B cell (primary cell): ENCODE measurements at regions not wholly inside any gene's neighbourhood (a gene's known extent, or its start where the extent isn't known, plus 50 kb on each side); places are given as distances from the start of the nearest gene placed in this dataset.

Source experiments
- ATAC-seq: fragments of 200-7000 bp; cut with Tn5 transposase; one replicate; pipeline ENCODE4 v1.10.0; 2021; ENCODE audit warnings: low read depth, mild to moderate bottlenecking, moderate number of reproducible peaks, moderate library complexity
- CTCF ChIA-PET: fragments of 350-600 bp; sonication (Branson Sonifier 250); formaldehyde crosslinking; loops from one replicate; lab custom pipeline; 2021; ENCODE audit warnings: antibody characterized with exemption, inconsistent platforms; lab: Charles Lee
- POLR2A ChIA-PET: fragments of 350-600 bp; sonication (Branson Sonifier 250); formaldehyde crosslinking; loops from one replicate; lab custom pipeline; 2021; ENCODE audit warnings: antibody characterized with exemption; lab: Charles Lee
- DNase-seq: peaks from one replicate; pipeline ENCODE4 v3.0.0; 2013
- H2AFZ ChIP-seq: 2 replicates; pipeline ENCODE4 v1.6.1; 2012; ENCODE audit warnings: mild to moderate bottlenecking, low read depth, low read length; ENCODE audit not compliant: insufficient read depth, poor library complexity, severe bottlenecking
- H3K27ac ChIP-seq, 2 donors: 1 replicate in 1 of 2; 2 replicates in 1 of 2; pipeline ENCODE4 v1.5.1; 2012 to 2013; ENCODE audit warnings: low read length in 2 of 2, mild to moderate bottlenecking in 2 of 2, moderate library complexity in 1 of 2
- H3K27me3 ChIP-seq, 4 experiments: fragments of 200-600 bp in 1 of 4; sonication (generic) in 1 of 4; replicated peaks in 1 of 4; 1 replicate in 2 of 4; 2 replicates in 2 of 4; pipeline versions ENCODE4 v1.6.1 to v1.7.0; 2013 to 2016; ENCODE audit warnings: low read length in 3 of 4, mild to moderate bottlenecking in 2 of 4, mixed read lengths in 1 of 4, moderate library complexity in 1 of 4; ENCODE audit not compliant: insufficient read depth in 4 of 4, control insufficient read depth in 3 of 4; ENCODE audit errors: control extremely low read depth in 1 of 4
- H3K36me3 ChIP-seq, 2 experiments: replicated peaks in 1 of 2; 1 replicate in 1 of 2; 2 replicates in 1 of 2; pipeline versions ENCODE4 v1.6.1 to v1.7.1; 2013; ENCODE audit warnings: low read length in 1 of 2; ENCODE audit not compliant: insufficient read depth in 2 of 2, control insufficient read depth in 1 of 2; ENCODE audit errors: control extremely low read depth in 1 of 2, extremely low read depth in 1 of 2
- H3K4me1 ChIP-seq, 2 donors: fragments of 200-600 bp in 1 of 2; sonication (generic) in 1 of 2; 1 replicate in 1 of 2; 2 replicates in 1 of 2; pipeline versions ENCODE4 v1.5.1 to v1.6.1; 2013 to 2017; ENCODE audit warnings: low read length in 2 of 2; ENCODE audit not compliant: control insufficient read depth in 2 of 2, insufficient read depth in 2 of 2
- H3K4me2 ChIP-seq: replicated peaks from 2 replicates; pipeline ENCODE3; 2012; ENCODE audit warnings: mild to moderate bottlenecking, low read depth, low read length; ENCODE audit not compliant: poor library complexity, severe bottlenecking
- H3K4me3 ChIP-seq, 5 experiments: fragments of 200-600 bp in 1 of 5; sonication (generic) in 1 of 5; 1 replicate in 3 of 5; 2 replicates in 2 of 5; pipeline versions ENCODE4 v1.5.1 to v1.7.0; 2011 to 2016; ENCODE audit warnings: low read length in 4 of 5, mild to moderate bottlenecking in 4 of 5, low read depth in 2 of 5, control low read depth in 1 of 5, moderate library complexity in 1 of 5; ENCODE audit not compliant: insufficient read depth in 1 of 5; ENCODE audit errors: control extremely low read depth in 1 of 5, extremely low read depth in 1 of 5
- H3K79me2 ChIP-seq: fragments of 200-600 bp; sonication (generic); one replicate; pipeline ENCODE4 v1.6.0; 2016; ENCODE audit warnings: low read length; ENCODE audit not compliant: control insufficient read depth, insufficient read depth
- H3K9ac ChIP-seq: fragments of 200-600 bp; sonication (generic); 2 replicates; pipeline ENCODE4 v1.6.1; 2017; ENCODE audit warnings: mild to moderate bottlenecking, low read length, moderate library complexity
- H3K9me3 ChIP-seq, 3 donors: one replicate each; pipeline versions ENCODE4 v1.6.1 to v1.7.1; 2013; ENCODE audit warnings: low read length in 2 of 3; ENCODE audit not compliant: control insufficient read depth in 2 of 3, insufficient read depth in 1 of 3; ENCODE audit errors: control extremely low read depth in 1 of 3
- H4K20me1 ChIP-seq: 2 replicates; pipeline ENCODE4 v1.6.0; 2012; ENCODE audit warnings: mild to moderate bottlenecking, low read length; ENCODE audit not compliant: insufficient read depth, control insufficient read depth, poor library complexity, severe bottlenecking
- H3K27ac Mint-ChIP-seq: one replicate; pipeline ENCODE4 v1.8.0; 2021; ENCODE audit warnings: mixed read lengths
- H3K27me3 Mint-ChIP-seq: one replicate; pipeline ENCODE4 v1.8.0; 2021; ENCODE audit warnings: mixed read lengths
- H3K4me1 Mint-ChIP-seq: one replicate; pipeline ENCODE4 v1.8.0; 2021; ENCODE audit warnings: mixed read lengths
- H3K4me3 Mint-ChIP-seq: one replicate; pipeline ENCODE4 v1.8.0; 2021; ENCODE audit warnings: mixed read lengths
- H3K9me3 Mint-ChIP-seq: one replicate; pipeline ENCODE4 v1.8.0; 2022; ENCODE audit warnings: mixed read lengths; ENCODE audit not compliant: insufficient read depth
- CTCF ChIP-seq: fragments of 200-600 bp; IDR thresholded peaks from one replicate; pipeline ENCODE4 v1.8.0; 2022; ENCODE audit warnings: antibody characterized with exemption, mild to moderate bottlenecking
- EZH2 ChIP-seq: IDR thresholded peaks from 2 replicates; pipeline ENCODE4 v1.6.1; 2012; ENCODE audit warnings: borderline replicate concordance, low read depth, mild to moderate bottlenecking, moderate library complexity, low read length; ENCODE audit not compliant: insufficient read depth, poor library complexity, severe bottlenecking
- WGBS: methylation state at CpG from one replicate; pipeline ENCODE4 v1.1.5; 2013; ENCODE audit warnings: missing lambda C conversion rate; ENCODE audit not compliant: insufficient coverage; 5-methylcytosine and 5-hydroxymethylcytosine counted together
- intact Hi-C: fragments of 100-400 bp; cut with micrococcal nuclease; formaldehyde crosslinking; loops from one replicate; pipeline ENCODE4 v1.10.0; 2022

- intact Hi-C loops: no loop called here
- H3K4me3 Mint-ChIP-seq: no peak overlapping the region
- ChIA-PET POLR2A (no interaction called here), CTCF (no interaction called here)
- Histone ChIP-seq H3K79me2 (no peaks in the 10 kb centered on the region), H3K4me2 (no peak overlapping the region), H3K4me3 (no peak overlapping the region), H3K27me3 (no peaks in the 10 kb centered on the region), H3K36me3 (no peaks in the 10 kb centered on the region), H3K27ac (no peak overlapping the region), H4K20me1 (no peaks in the 10 kb centered on the region), H3K9ac (no peak overlapping the region), H3K4me1 (no peaks in the 10 kb centered on the region), H2AFZ (no peak overlapping the region), H3K9me3 (peaks cover 0 to 4% (median 0%) of the 10 kb centered on the region in 3 donors)
- no peaks in the 10 kb centered on the region for H3K9me3 Mint-ChIP-seq
- H3K4me1 Mint-ChIP-seq: no peaks in the 10 kb centered on the region
- H3K27ac Mint-ChIP-seq: no peak overlapping the region
- TF ChIP-seq CTCF (no peak), EZH2 (no peak)
- no peak for ATAC-seq
- no peaks in the 10 kb centered on the region for H3K27me3 Mint-ChIP-seq
- no peak for DNase-seq
Observed at GRCh38 chr9:30771163-30771708, 1613.2 kb upstream of the ACO1 start.

GRCh38 chr9:30771760-30772159, 1612.7 kb upstream of the ACO1 start:
- no peak for ATAC-seq
- no peaks in the 10 kb centered on the region for H3K27me3 ChIP-seq
- no peaks in the 10 kb centered on the region for H3K4me1 Mint-ChIP-seq
- no peak overlapping the region for H3K27ac Mint-ChIP-seq
- intact Hi-C loops: no loop called here
- H3K27ac ChIP-seq: no peak overlapping the region
- POLR2A ChIA-PET: no interaction called here
- H3K9me3 Mint-ChIP-seq: no peaks in the 10 kb centered on the region
- H3K4me3 Mint-ChIP-seq: no peak overlapping the region
- H3K27me3 Mint-ChIP-seq: no peaks in the 10 kb centered on the region
- no peaks in the 10 kb centered on the region for H4K20me1 ChIP-seq
- no peak overlapping the region for H3K4me2 ChIP-seq
- no peaks in the 10 kb centered on the region for H3K79me2 ChIP-seq
- H2AFZ ChIP-seq: no peak overlapping the region
- H3K9ac ChIP-seq: no peak overlapping the region
- DNase-seq: no peak
- H3K4me3 ChIP-seq: no peak overlapping the region
- CTCF ChIA-PET: no interaction called here
- WGBS: no CpG with 5 or more reads among the region's 2 CpGs
- H3K36me3 ChIP-seq: no peaks in the 10 kb centered on the region
- peaks cover 0 to 4% (median 0%) of the 10 kb centered on the region in 3 donors for H3K9me3 ChIP-seq
- TF ChIP-seq CTCF (no peak), EZH2 (no peak)
- H3K4me1 ChIP-seq: no peaks in the 10 kb centered on the region
